ENCODE measurements at regions not wholly inside any gene's neighbourhood (a gene's known extent, or its start where the extent isn't known, plus 50 kb on each side); places are given as distances from the start of the nearest gene placed in this dataset.
A peak's percentile ranks its signal among the peaks of the same experiment; 100 is the strongest.
"Not testable (repeated sequence)": the region's sequence is repeated elsewhere in the genome, so short reads cannot be mapped to it uniquely, and the experiment has no call there.

DNA sequence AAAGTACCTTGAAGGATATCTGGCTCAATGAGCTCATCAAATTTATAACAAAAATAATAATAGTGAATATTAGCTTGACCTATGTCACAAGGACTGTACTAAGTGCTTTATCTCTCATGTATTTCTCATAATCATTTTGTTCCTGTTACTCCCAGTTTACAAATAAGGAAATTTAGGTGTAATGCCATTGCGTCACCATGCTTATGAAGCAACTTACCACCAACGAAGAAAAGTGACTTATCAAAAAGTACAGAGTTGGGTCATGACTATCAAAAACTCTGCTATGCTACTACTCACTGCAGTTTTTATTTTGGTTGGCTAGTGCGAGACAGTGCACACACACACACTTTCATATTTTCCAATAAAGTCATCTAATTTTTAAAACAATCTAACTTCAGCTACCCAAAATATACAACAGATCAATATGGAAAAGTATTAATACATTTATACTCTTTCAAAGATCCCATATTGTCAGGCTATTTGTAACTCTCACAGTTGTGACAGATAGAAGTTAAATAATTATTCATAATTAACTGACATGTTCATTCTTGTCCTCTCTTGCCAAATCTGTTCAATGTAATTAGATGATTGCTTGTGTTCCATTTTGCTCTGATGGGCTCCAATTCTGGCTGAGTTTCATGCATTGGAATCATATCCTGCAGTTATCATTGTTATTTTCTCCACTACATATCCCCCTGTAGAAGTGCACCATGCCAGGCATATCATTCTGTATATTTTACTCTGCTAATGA, 119.4 kb downstream of the KCNJ2 start:
- Mint-ChIP-seq H3K27ac (no peak overlapping the region), H3K9me3 (ENCODE audit: low read depth) (peaks cover 2% of the 10 kb centered on the region), H3K4me3 (no peak overlapping the region), H3K36me3 (ENCODE audit: low read depth) (no peaks in the 10 kb centered on the region), H3K27me3 (peaks cover 2% of the 10 kb centered on the region), H3K4me1 (no peaks in the 10 kb centered on the region)
- no peak for DNase-seq
- intact Hi-C loops (cut with DNase I, micrococcal nuclease) = no loop called here
- ChIA-PET POLR2A (no interaction called here), CTCF (no interaction called here)
- no peak for ATAC-seq

DNA sequence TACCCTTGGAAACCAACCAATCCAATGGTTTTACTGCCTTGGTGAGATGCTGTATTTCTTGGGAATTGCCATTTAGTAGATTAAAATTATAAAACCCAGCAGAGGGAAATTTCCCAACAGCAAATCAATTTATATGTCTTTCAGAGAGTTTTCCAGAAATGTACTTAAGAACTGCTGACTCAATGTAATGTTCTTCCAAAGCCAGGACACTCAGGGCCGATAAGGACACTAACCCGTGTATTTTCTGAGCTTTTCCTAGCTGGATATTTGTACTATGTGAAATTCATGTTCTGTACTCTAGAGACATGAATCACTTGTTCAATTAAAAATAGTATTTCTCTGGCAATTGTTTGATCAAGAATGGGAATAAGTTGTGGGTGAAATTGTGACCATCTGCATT, 121.4 kb downstream of the KCNJ2 start:
- ATAC-seq (no peak), DNase-seq (no peak)
- intact Hi-C loops (cut with DNase I, micrococcal nuclease) = no loop called here
- H3K9me3 Mint-ChIP-seq (ENCODE audit: low read depth) = peaks cover 7% of the 10 kb centered on the region
- no peaks in the 10 kb centered on the region for H3K4me1 Mint-ChIP-seq
- H3K27me3 Mint-ChIP-seq = no peaks in the 10 kb centered on the region
- CTCF ChIA-PET = no interaction called here
- H3K27ac Mint-ChIP-seq = no peak overlapping the region
- H3K4me3 Mint-ChIP-seq = no peak overlapping the region
- POLR2A ChIA-PET = no interaction called here
- H3K36me3 Mint-ChIP-seq (ENCODE audit: low read depth) = no peaks in the 10 kb centered on the region

DNA sequence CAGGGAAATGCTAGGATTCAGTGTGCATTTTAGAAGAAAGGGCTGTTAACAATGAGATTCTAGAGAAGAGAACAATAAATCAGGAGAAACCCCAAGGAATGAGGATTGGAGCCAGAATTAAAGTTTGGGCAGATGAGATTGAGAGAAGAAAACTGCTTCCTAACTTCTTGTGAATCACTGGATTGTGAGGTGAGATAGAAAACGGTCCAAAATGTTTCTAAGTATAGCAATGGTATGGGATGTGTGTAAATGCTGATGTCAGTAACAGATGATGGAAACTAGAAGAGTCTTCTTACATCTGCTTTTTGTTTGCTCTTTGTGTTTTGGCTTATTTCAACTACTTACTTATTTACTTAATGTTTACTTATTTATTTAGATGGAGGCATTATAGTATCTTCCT, 123.0 kb downstream of the KCNJ2 start:
- intact Hi-C loops (cut with DNase I, micrococcal nuclease) = no loop called here

DNA sequence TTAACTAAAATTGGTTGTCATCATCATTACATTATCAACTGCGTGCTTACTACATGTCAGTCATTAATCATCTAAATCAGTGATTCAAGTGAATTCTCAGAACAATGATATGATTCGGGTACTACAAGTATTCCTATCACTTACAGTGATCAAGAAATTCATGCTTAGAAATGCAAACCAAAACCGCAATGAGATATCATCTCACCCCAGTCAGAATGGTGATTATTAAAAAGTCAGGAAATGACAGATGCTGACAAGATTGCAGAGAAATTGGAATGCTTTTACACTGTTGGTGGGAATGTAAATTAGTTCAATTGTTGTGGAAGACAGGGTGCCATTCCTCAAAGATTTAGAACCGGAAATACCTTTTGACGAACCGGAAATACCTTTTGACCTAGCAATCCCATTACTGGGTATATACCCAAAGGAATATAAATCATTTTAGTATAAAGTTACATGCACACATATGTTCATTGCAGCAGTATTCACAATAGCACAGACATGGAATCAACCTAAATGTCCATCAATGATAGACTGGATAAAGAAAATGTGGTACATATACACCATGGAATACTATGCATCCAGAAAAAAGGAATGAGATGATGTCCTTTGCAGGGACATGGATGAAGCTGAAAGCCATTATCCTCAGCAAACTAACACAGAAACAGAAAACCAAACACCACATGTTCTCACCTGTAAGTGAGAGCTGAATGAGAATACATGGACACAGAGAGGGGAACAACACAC, 124.4 kb downstream of the KCNJ2 start:
- DNase-seq; ATAC-seq; H3K36me3 Mint-ChIP-seq (ENCODE audit: low read depth); H3K27me3 Mint-ChIP-seq; H3K4me3 Mint-ChIP-seq; POLR2A ChIA-PET; CTCF ChIA-PET; intact Hi-C loops (cut with DNase I, micrococcal nuclease); H3K4me1 Mint-ChIP-seq; H3K27ac Mint-ChIP-seq: not testable (repeated sequence)
- H3K9me3 Mint-ChIP-seq (ENCODE audit: low read depth) = peaks cover 13% of the 10 kb centered on the region

More for the DNA sequence above, 123.0 kb downstream of the KCNJ2 start:
- Mint-ChIP-seq H3K4me1 (no peaks in the 10 kb centered on the region), H3K36me3 (ENCODE audit: low read depth) (no peaks in the 10 kb centered on the region), H3K27me3 (peaks cover 2% of the 10 kb centered on the region), H3K27ac (no peak overlapping the region), H3K9me3 (ENCODE audit: low read depth) (peaks cover 13% of the 10 kb centered on the region), H3K4me3 (no peak overlapping the region)
- DNase-seq (no peak), ATAC-seq (no peak)
- ChIA-PET CTCF (no interaction called here), POLR2A (no interaction called here)

DNA sequence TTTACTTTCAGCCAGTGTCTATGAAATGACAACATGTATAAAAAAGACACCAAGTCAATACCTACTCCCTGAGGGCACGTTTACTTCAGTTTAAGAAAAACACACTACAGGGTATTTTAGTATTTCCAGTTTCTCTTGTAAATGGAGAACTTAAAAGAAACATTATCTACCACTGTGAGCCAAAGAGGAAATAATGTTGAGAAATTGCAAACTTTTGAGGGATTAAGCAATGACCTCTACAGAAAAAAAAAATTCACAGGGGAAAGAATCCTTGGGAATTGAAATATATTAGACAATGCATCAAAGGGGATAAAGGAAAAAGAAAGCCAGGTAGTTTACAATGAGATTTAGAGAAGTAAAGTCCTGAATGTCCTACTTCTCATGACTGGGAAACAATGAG, 126.0 kb downstream of the KCNJ2 start:
- POLR2A ChIA-PET = no interaction called here
- peaks cover 2% of the 10 kb centered on the region for H3K27me3 Mint-ChIP-seq
- CTCF ChIA-PET = no interaction called here
- DNase-seq (no peak), ATAC-seq (no peak)
- peaks cover 19% of the 10 kb centered on the region for H3K9me3 Mint-ChIP-seq (ENCODE audit: low read depth)
- intact Hi-C loops (cut with DNase I, micrococcal nuclease) = no loop called here
- no peaks in the 10 kb centered on the region for H3K36me3 Mint-ChIP-seq (ENCODE audit: low read depth)
- H3K27ac Mint-ChIP-seq = no peak overlapping the region
- peaks cover 7% of the 10 kb centered on the region for H3K4me1 Mint-ChIP-seq
- H3K4me3 Mint-ChIP-seq = no peak overlapping the region

DNA sequence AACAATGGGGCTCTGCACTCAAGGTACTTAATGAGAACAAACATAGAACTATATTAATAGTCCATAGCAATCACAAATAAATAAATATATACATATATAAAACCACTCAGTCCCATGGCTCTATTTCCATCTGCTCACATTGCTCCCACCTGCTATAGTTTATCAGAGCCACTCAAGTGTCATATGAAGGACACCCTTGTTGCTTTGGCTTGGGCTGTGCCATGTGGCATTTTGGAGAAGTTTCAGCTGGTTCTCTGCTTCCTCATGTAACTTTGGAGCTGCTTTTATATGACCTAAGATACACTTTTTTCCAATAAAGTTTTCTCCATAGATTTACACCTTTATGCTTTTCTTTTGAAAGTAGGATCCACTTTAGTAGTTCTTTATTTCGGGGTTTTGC, 126.4 kb downstream of the KCNJ2 start:
- ChIA-PET POLR2A (no interaction called here), CTCF (no interaction called here)
- Mint-ChIP-seq H3K4me1 (peaks cover 7% of the 10 kb centered on the region), H3K27me3 (peaks cover 2% of the 10 kb centered on the region), H3K36me3 (ENCODE audit: low read depth) (no peaks in the 10 kb centered on the region), H3K9me3 (ENCODE audit: low read depth) (peaks cover 19% of the 10 kb centered on the region), H3K4me3 (no peak overlapping the region), H3K27ac (no peak overlapping the region)
- intact Hi-C loops (cut with DNase I, micrococcal nuclease) = no loop called here
- no peak for DNase-seq
- no peak for ATAC-seq

DNA sequence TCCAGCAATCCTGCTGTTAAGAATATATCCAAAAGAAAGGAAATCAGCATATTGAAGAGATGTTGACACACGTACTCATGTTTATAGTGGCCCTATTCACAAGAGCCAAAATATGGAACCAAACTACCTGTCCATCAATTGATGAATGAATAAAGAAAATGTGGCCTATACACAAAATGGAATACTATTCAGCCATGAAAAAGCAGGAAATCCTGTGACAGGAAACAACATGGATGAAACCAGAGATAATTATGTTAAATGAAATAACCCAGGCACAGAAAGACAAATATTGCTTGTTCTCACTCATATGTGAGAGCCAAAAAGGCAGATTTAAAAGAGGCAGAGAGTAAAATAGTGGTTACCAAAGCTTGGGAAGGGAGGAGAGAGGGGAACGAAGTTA, 127.1 kb downstream of the KCNJ2 start:
- CTCF ChIA-PET = no interaction called here
- peaks cover 2% of the 10 kb centered on the region for H3K27me3 Mint-ChIP-seq
- intact Hi-C loops (cut with DNase I, micrococcal nuclease) = no loop called here
- no peaks in the 10 kb centered on the region for H3K36me3 Mint-ChIP-seq (ENCODE audit: low read depth)
- H3K27ac Mint-ChIP-seq = no peak overlapping the region
- no peak overlapping the region for H3K4me3 Mint-ChIP-seq
- ATAC-seq = no peak
- H3K9me3 Mint-ChIP-seq (ENCODE audit: low read depth) = peaks cover 19% of the 10 kb centered on the region
- POLR2A ChIA-PET = no interaction called here
- DNase-seq = no peak
- H3K4me1 Mint-ChIP-seq = peaks cover 7% of the 10 kb centered on the region

DNA sequence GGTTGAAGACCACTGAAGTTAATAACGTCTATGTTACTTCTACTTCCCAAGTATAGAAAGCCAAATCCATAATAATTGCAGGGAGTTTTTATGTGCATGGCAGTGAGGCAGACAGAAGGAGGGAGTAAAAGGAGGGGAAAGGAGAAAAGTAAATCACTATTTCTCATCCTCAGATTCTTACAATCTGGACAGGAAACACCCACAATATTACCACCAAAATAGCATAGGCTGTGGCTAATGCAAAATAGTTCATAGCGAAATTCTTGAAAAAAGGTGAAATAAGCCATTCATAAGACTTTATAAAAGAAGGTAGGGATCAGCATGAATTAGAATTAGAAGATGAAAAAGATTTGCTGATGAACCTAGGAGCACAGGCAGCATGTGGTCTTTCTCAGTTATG, 128.1 kb downstream of the KCNJ2 start:
- Mint-ChIP-seq H3K36me3 (ENCODE audit: low read depth) (no peaks in the 10 kb centered on the region), H3K27ac (no peak overlapping the region), H3K4me1 (peaks cover 7% of the 10 kb centered on the region), H3K9me3 (ENCODE audit: low read depth) (peaks cover 19% of the 10 kb centered on the region), H3K27me3 (peaks cover 2% of the 10 kb centered on the region), H3K4me3 (no peak overlapping the region)
- intact Hi-C loops (cut with DNase I, micrococcal nuclease) = no loop called here
- DNase-seq (no peak), ATAC-seq (no peak)
- ChIA-PET POLR2A (no interaction called here), CTCF (no interaction called here)

DNA sequence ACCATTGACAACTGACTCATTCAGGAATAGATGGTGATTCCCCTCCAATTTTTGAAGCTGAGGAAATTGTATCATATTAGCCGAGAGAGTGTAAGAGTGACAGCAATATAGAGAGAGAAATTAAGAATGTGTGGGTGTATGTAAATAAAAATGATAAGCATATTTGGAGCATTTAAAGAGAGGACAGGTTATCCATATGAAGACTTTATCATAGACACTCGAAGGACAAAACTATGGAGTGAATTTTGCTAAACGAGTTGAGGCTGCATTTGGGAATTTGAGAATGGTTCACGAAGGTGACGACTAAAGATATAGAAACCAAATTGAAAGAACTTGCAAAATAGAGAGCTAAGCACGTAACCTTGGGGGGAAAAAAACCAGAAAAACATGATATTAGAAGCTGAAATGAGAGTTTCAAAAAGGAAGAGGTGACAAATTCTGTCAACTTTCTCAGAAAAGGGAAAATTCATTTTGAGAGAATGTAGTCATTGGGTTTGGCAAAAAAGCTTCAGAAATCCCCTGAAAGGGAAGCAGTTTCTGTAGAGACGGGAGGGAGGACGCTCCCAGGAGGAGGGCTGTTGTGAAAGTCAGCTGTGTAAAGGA, 129.7 kb downstream of the KCNJ2 start:
- peak; percentile 73 for ATAC-seq
- Mint-ChIP-seq H3K27me3 (peaks cover 2% of the 10 kb centered on the region), H3K9me3 (ENCODE audit: low read depth) (peaks cover 15% of the 10 kb centered on the region), H3K4me1 (peaks cover 7% of the 10 kb centered on the region), H3K27ac (no peak overlapping the region), H3K36me3 (ENCODE audit: low read depth) (no peaks in the 10 kb centered on the region), H3K4me3 (no peak overlapping the region)
- ChIA-PET POLR2A (interaction anchor here (0.6 kb wide), 1 partner anchor 56 kb away, joined by 3 read pairs; no protein-coding TSS in a partner anchor), CTCF (interaction anchor here (0.6 kb wide), 1 partner anchor 154 kb away, joined by 3 read pairs; no protein-coding TSS in a partner anchor)
- intact Hi-C loops (cut with DNase I, micrococcal nuclease) = no loop called here
- peak; percentile 8 for DNase-seq

DNA sequence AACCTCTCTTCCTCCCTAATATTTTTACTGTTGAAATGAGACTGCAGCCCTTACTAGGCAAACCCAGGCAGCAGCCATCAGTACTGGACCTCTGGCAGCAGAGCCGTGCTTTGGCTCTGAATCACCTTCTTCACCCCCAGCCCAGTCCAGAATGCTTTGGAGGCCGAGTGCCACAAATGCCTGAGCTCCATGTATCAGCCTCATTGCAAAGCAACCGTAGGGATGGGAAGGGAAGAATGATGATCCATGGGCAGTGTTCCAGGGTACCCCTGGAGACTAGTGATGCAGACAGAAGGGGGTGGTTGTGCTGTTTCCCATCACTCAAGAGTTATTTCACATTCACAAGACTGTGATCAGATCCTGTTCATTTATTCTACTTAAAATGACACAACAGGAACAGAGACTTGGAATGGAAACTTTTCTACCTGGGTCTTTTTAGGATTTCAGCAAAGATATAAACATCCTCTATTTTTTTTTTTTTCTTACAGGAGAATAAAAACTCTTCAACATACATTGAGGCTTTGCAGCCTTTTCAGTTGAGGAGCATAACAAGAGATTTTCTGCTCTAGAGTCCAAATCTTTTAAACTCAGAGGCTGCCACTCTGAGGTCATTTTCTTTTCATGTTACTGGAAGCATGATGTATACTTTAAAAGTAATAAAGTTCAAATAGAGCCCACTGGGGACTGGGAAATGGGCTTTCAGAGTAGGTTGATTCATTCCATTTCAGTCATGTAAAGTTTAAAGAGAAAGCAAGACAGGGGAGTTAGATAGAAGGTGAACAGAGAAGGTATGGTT, 138.3 kb downstream of the KCNJ2 start:
- intact Hi-C loops (cut with DNase I, micrococcal nuclease) = no loop called here
- H3K36me3 Mint-ChIP-seq (ENCODE audit: low read depth) = no peaks in the 10 kb centered on the region
- H3K27me3 Mint-ChIP-seq = peaks cover 5% of the 10 kb centered on the region
- no peak overlapping the region for H3K27ac Mint-ChIP-seq
- no peak overlapping the region for H3K4me3 Mint-ChIP-seq
- no peaks in the 10 kb centered on the region for H3K4me1 Mint-ChIP-seq
- ChIA-PET CTCF (no interaction called here), POLR2A (no interaction called here)
- DNase-seq (no peak), ATAC-seq (no peak)
- no peaks in the 10 kb centered on the region for H3K9me3 Mint-ChIP-seq (ENCODE audit: low read depth)

DNA sequence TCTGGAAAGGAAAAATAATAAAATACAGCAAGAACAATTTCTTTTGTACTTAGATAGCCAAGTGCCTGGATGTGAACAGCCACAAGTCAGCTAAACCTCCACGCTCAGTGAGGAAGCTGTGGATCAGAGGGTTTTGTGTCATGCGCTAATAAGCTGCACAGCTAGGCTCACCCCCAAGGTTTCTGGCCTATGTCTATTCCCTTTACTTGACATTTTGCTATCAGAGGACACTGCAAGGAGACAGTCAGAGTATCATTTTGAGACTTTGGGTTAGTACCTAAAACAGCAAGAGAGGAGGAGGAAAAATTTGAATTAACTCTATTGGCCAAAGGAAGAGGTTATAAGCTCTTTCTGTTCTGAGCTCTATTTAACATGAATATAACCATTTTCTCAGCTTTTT, 139.3 kb downstream of the KCNJ2 start:
- no peaks in the 10 kb centered on the region for H3K36me3 Mint-ChIP-seq (ENCODE audit: low read depth)
- ChIA-PET POLR2A (no interaction called here), CTCF (no interaction called here)
- H3K27me3 Mint-ChIP-seq = peaks cover 5% of the 10 kb centered on the region
- no peak overlapping the region for H3K4me3 Mint-ChIP-seq
- H3K4me1 Mint-ChIP-seq = no peaks in the 10 kb centered on the region
- H3K9me3 Mint-ChIP-seq (ENCODE audit: low read depth) = no peaks in the 10 kb centered on the region
- no peak for ATAC-seq
- no peak for DNase-seq
- no peak overlapping the region for H3K27ac Mint-ChIP-seq
- intact Hi-C loops (cut with DNase I, micrococcal nuclease) = no loop called here
